ENCODE measurements at regions not wholly inside any gene's neighbourhood (a gene's known extent, or its start where the extent isn't known, plus 50 kb on each side); places are given as distances from the start of the nearest gene placed in this dataset.

- TF ChIP-seq CTCF (IDR thresholded peaks at IDR 0.05): no peak
- no peak for TF ChIP-seq POLR2AphosphoS5 (IDR thresholded peaks at IDR 0.05)
- no peak for TF ChIP-seq EP300 (IDR thresholded peaks at IDR 0.05)
- TF ChIP-seq POLR2A (IDR thresholded peaks at IDR 0.05): no peak
These were observed 159.5 kb downstream of the POU4F1 start for GRCh38 chr13:78443839-78444238.
